Prostate gland (tissue), 2 donors: ENCODE measurements at regions not wholly inside any gene's neighbourhood (a gene's known extent, or its start where the extent isn't known, plus 50 kb on each side); places are given as distances from the start of the nearest gene placed in this dataset.
"Not testable (repeated sequence)": the region's sequence is repeated elsewhere in the genome, so short reads cannot be mapped to it uniquely, and the experiment has no call there.

ENCODE experiments used
- DNase-seq: peaks from one replicate; pipeline ENCODE4 v3.0.0-alpha.2; 2019; ENCODE audit warnings: low spot score
- H3K27ac ChIP-seq, 2 donors: fragments of 200-600 bp; sonication (generic); 2 replicates each; pipeline ENCODE4 v1.5.1; 2017 to 2019
- H3K27me3 ChIP-seq: fragments of 200-600 bp; sonication (generic); replicated peaks from 2 replicates; pipeline ENCODE4 v1.5.1; 2019; ENCODE audit not compliant: insufficient read depth
- H3K36me3 ChIP-seq, 2 donors: fragments of 200-600 bp; sonication (generic); 1 replicate in 1 of 2; 2 replicates in 1 of 2; pipeline versions ENCODE4 v1.5.1 to v1.8.1; 2017 to 2019
- H3K4me1 ChIP-seq: fragments of 200-600 bp; sonication (generic); replicated peaks from 2 replicates; pipeline ENCODE4 v1.5.1; 2019
- H3K4me3 ChIP-seq, 2 donors: fragments of 200-600 bp; sonication (generic); 2 replicates each; pipeline ENCODE4 v1.5.1; 2017 to 2019
- H3K9me3 ChIP-seq: fragments of 200-600 bp; sonication (generic); 2 replicates; pipeline ENCODE4 v1.5.1; 2017
- POLR2A ChIP-seq: fragments of 450-650 bp; IDR thresholded peaks from one replicate; pipeline ENCODE4 v1.6.1; 2016; ENCODE audit warnings: antibody characterized with exemption, mild to moderate bottlenecking
- POLR2AphosphoS5 ChIP-seq: sonication (generic); formaldehyde crosslinking; IDR thresholded peaks from one replicate; pipeline ENCODE4 v1.6.1; 2017; ENCODE audit warnings: antibody characterized with exemption
- WGBS: methylation state at CpG from one replicate; pipeline ENCODE4 v1.1.5; 2018; 5-methylcytosine and 5-hydroxymethylcytosine counted together
- intact Hi-C: fragments of 100-400 bp; cut with DNase I; formaldehyde crosslinking; loops from one replicate; pipeline ENCODE4 v1.14.2; 2022
- TF ChIP-seq, protein P1 (sequence below), 4 experiments: fragments of 200-600 bp in 2 of 4; fragments of 450-650 bp in 2 of 4; sonication (generic) in 2 of 4; IDR thresholded peaks; 1 replicate in 3 of 4; 2 replicates in 1 of 4; pipeline ENCODE4 v1.5.1; 2016 to 2019; ENCODE audit warnings: antibody characterized with exemption in 4 of 4, mild to moderate bottlenecking in 2 of 4, moderate library complexity in 2 of 4

- H3K27ac ChIP-seq: peak overlapping the region in 1 of 2 donors; percentile 47
- WGBS: 55% methylated on average over 3 of the region's 3 CpGs
- TF ChIP-seq POLR2A: no peak
- TF ChIP-seq POLR2AphosphoS5: peak; percentile 59
- intact Hi-C loops: no loop called here
- no peaks in the 10 kb centered on the region for H3K27me3 ChIP-seq
- no peak overlapping the region for H3K4me3 ChIP-seq
- no peaks in the 10 kb centered on the region for H3K9me3 ChIP-seq
- H3K36me3 ChIP-seq: no peaks in the 10 kb centered on the region
- H3K4me1 ChIP-seq: no peaks in the 10 kb centered on the region
- DNase-seq: peak; percentile 74
Measured at GRCh38 chr4:101649790-101650515, 140.6 kb upstream of the BANK1 start.

GRCh38 chr4:101647710-101648034 is 142.9 kb upstream of the BANK1 start:
- H3K4me1 ChIP-seq: no peaks in the 10 kb centered on the region
- no peak overlapping the region for H3K27ac ChIP-seq
- H3K4me3 ChIP-seq: no peak overlapping the region
- H3K9me3 ChIP-seq: no peaks in the 10 kb centered on the region
- DNase-seq: no peak
- intact Hi-C loops: no loop called here
- H3K36me3 ChIP-seq: no peaks in the 10 kb centered on the region
- TF ChIP-seq POLR2AphosphoS5 (no peak), POLR2A (no peak)
- TF ChIP-seq, protein P1, sequence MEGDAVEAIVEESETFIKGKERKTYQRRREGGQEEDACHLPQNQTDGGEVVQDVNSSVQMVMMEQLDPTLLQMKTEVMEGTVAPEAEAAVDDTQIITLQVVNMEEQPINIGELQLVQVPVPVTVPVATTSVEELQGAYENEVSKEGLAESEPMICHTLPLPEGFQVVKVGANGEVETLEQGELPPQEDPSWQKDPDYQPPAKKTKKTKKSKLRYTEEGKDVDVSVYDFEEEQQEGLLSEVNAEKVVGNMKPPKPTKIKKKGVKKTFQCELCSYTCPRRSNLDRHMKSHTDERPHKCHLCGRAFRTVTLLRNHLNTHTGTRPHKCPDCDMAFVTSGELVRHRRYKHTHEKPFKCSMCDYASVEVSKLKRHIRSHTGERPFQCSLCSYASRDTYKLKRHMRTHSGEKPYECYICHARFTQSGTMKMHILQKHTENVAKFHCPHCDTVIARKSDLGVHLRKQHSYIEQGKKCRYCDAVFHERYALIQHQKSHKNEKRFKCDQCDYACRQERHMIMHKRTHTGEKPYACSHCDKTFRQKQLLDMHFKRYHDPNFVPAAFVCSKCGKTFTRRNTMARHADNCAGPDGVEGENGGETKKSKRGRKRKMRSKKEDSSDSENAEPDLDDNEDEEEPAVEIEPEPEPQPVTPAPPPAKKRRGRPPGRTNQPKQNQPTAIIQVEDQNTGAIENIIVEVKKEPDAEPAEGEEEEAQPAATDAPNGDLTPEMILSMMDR (IDR thresholded peaks at IDR 0.05): no peak
- H3K27me3 ChIP-seq: no peaks in the 10 kb centered on the region

DNA sequence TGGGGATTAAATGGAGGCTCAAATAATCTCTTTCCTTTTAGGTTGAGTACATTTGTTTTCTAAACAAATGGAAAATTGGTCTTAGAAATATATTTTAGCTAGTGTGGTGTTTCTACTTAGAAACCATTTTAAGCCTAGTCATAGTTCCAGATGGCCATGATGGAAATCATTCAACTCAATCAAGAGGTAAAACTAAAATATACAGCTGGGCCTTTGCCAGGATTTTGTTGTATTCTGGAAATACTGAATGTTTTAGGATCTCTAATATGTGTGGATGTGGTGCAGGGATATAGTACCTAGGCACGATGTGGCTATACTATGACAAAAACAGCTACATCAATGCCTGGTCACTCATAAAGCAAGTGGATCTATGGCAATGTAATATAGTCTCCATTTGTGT is 146.0 kb upstream of the BANK1 start:
- 92% methylated on average over 1 of the region's 1 CpG for WGBS
- intact Hi-C loops: no loop called here
- Histone ChIP-seq H3K4me3 (no peak overlapping the region), H3K27ac (no peak overlapping the region), H3K4me1 (no peaks in the 10 kb centered on the region), H3K9me3 (no peaks in the 10 kb centered on the region), H3K27me3 (no peaks in the 10 kb centered on the region), H3K36me3 (no peaks in the 10 kb centered on the region)
- no peak for DNase-seq
- no peak for TF ChIP-seq POLR2A
- TF ChIP-seq, protein P1 (IDR thresholded peaks at IDR 0.05): no peak
- no peak for TF ChIP-seq POLR2AphosphoS5

- H3K4me3 ChIP-seq: no peak overlapping the region
- no peaks in the 10 kb centered on the region for H3K9me3 ChIP-seq
- no peaks in the 10 kb centered on the region for H3K27me3 ChIP-seq
- H3K36me3 ChIP-seq: no peaks in the 10 kb centered on the region
- WGBS: 96% methylated on average over 2 of the region's 2 CpGs
- no peak for DNase-seq
- TF ChIP-seq POLR2A (no peak), POLR2AphosphoS5 (no peak)
- TF ChIP-seq, protein P1 (IDR thresholded peaks at IDR 0.05): no peak
- H3K4me1 ChIP-seq: no peaks in the 10 kb centered on the region
- intact Hi-C loops: no loop called here
- H3K27ac ChIP-seq: no peak overlapping the region
Measured at GRCh38 chr4:101643186-101643837, 147.2 kb upstream of the BANK1 start.

GRCh38 chr4:101632766-101633165 is 157.8 kb upstream of the BANK1 start:
- H3K27ac ChIP-seq, H3K36me3 ChIP-seq, DNase-seq, H3K4me1 ChIP-seq, H3K27me3 ChIP-seq, H3K9me3 ChIP-seq, H3K4me3 ChIP-seq, intact Hi-C loops: not testable (repeated sequence)
- WGBS: 91% methylated on average over 3 of the region's 3 CpGs
